Smooth muscle cell (in vitro differentiated cells): ENCODE measurements at regions not wholly inside any gene's neighbourhood (a gene's known extent, or its start where the extent isn't known, plus 50 kb on each side); places are given as distances from the start of the nearest gene placed in this dataset.

Experiments
- DNase-seq: peaks from one replicate; lab custom pipeline; 2025; ENCODE audit not compliant: unreplicated experiment; lab: John Stamatoyannopoulos, UW
- H2AFZ ChIP-seq: fragments of 200-600 bp; sonication (generic); 2 replicates; pipeline ENCODE4 v1.6.0; 2016; ENCODE audit warnings: antibody characterized with exemption, low read depth, mild to moderate bottlenecking
- H3F3A ChIP-seq: fragments of 200-600 bp; sonication (generic); 2 replicates; pipeline ENCODE4 v1.6.0; 2017; ENCODE audit warnings: antibody characterized with exemption, low read depth
- H3K27ac ChIP-seq: fragments of 200-600 bp; sonication (generic); 2 replicates; pipeline ENCODE4 v1.5.1; 2016; ENCODE audit warnings: low read depth, mild to moderate bottlenecking
- H3K27me3 ChIP-seq: fragments of 200-600 bp; sonication (generic); 2 replicates; pipeline ENCODE4 v1.6.1; 2016; ENCODE audit warnings: low read depth, mild to moderate bottlenecking
- H3K36me3 ChIP-seq: fragments of 200-600 bp; sonication (generic); 2 replicates; pipeline ENCODE4 v1.5.1; 2016; ENCODE audit warnings: low read depth
- H3K4me1 ChIP-seq: fragments of 200-600 bp; sonication (generic); 2 replicates; pipeline ENCODE4 v1.5.1; 2016; ENCODE audit warnings: low read depth
- H3K4me2 ChIP-seq: fragments of 200-600 bp; sonication (generic); 2 replicates; pipeline ENCODE4 v1.6.0; 2016; ENCODE audit warnings: mild to moderate bottlenecking
- H3K4me3 ChIP-seq: fragments of 200-600 bp; sonication (generic); 2 replicates; pipeline ENCODE4 v1.5.1; 2016; ENCODE audit warnings: mild to moderate bottlenecking
- H3K79me2 ChIP-seq: fragments of 200-600 bp; sonication (generic); 2 replicates; pipeline ENCODE4 v1.6.0; 2016; ENCODE audit warnings: low read depth, mild to moderate bottlenecking
- H3K9ac ChIP-seq: fragments of 200-600 bp; sonication (generic); 2 replicates; pipeline ENCODE4 v1.6.0; 2016; ENCODE audit warnings: low read depth
- H3K9me3 ChIP-seq: fragments of 200-600 bp; sonication (generic); replicated peaks from 2 replicates; pipeline ENCODE4 v1.5.1; 2016; ENCODE audit warnings: low read depth
- H4K20me1 ChIP-seq: fragments of 200-600 bp; sonication (generic); 2 replicates; pipeline ENCODE4 v1.6.0; 2016; ENCODE audit warnings: low read depth
- CTCF ChIP-seq: fragments of 200-600 bp; sonication (generic); IDR thresholded peaks from 2 replicates; pipeline ENCODE4 v1.5.1; 2017; ENCODE audit warnings: borderline replicate concordance, mild to moderate bottlenecking, antibody characterized with exemption; ENCODE audit not compliant: insufficient read depth, poor library complexity, severe bottlenecking
- WGBS: methylation state at CpG from one replicate; pipeline ENCODE4 v1.1.7; 2016; ENCODE audit warnings: low lambda C conversion rate; 5-methylcytosine and 5-hydroxymethylcytosine counted together

- H3K79me2 ChIP-seq = no peaks in the 10 kb centered on the region
- H3K36me3 ChIP-seq = no peaks in the 10 kb centered on the region
- no peak overlapping the region for H3K4me2 ChIP-seq
- no peak overlapping the region for H3K9ac ChIP-seq
- 84% methylated on average over 7 of the region's 7 CpGs for WGBS
- no peaks in the 10 kb centered on the region for H3K9me3 ChIP-seq
- DNase-seq = no peak
- no peaks in the 10 kb centered on the region for H3K4me1 ChIP-seq
- TF ChIP-seq CTCF = no peak
- no peaks in the 10 kb centered on the region for H3F3A ChIP-seq
- H3K27me3 ChIP-seq = no peaks in the 10 kb centered on the region
- no peak overlapping the region for H3K27ac ChIP-seq
- H2AFZ ChIP-seq = no peak overlapping the region
- H3K4me3 ChIP-seq = no peak overlapping the region
- H4K20me1 ChIP-seq = no peaks in the 10 kb centered on the region
These were observed 290.5 kb downstream of the RAB28 start for GRCh38 chr4:13193662-13194061.

- Histone ChIP-seq H3F3A (no peaks in the 10 kb centered on the region), H3K27me3 (no peaks in the 10 kb centered on the region), H3K4me3 (no peak overlapping the region), H3K9ac (no peak overlapping the region), H4K20me1 (no peaks in the 10 kb centered on the region), H3K27ac (no peak overlapping the region), H2AFZ (no peak overlapping the region), H3K79me2 (no peaks in the 10 kb centered on the region), H3K4me2 (no peak overlapping the region), H3K9me3 (no peaks in the 10 kb centered on the region), H3K4me1 (no peaks in the 10 kb centered on the region), H3K36me3 (no peaks in the 10 kb centered on the region)
- TF ChIP-seq CTCF = no peak
- 91% methylated on average over 6 of the region's 6 CpGs for WGBS
- DNase-seq = no peak
These were observed 293.9 kb downstream of the RAB28 start for GRCh38 chr4:13190093-13190721.

- 91% methylated on average over 2 of the region's 2 CpGs for WGBS
These were observed 299.9 kb downstream of the RAB28 start for GRCh38 chr4:13184199-13184598.

More at GRCh38 chr4:13184199-13184598, 299.9 kb downstream of the RAB28 start:
- no peak overlapping the region for H3K27ac ChIP-seq
- H3K36me3 ChIP-seq = no peaks in the 10 kb centered on the region
- H3K9ac ChIP-seq = no peak overlapping the region
- no peak overlapping the region for H3K4me3 ChIP-seq
- no peak overlapping the region for H2AFZ ChIP-seq
- H4K20me1 ChIP-seq = no peaks in the 10 kb centered on the region
- no peak for TF ChIP-seq CTCF
- no peaks in the 10 kb centered on the region for H3K27me3 ChIP-seq
- H3F3A ChIP-seq = no peaks in the 10 kb centered on the region
- no peak for DNase-seq
- no peaks in the 10 kb centered on the region for H3K79me2 ChIP-seq
- H3K4me1 ChIP-seq = no peaks in the 10 kb centered on the region
- H3K4me2 ChIP-seq = no peak overlapping the region
- H3K9me3 ChIP-seq = no peaks in the 10 kb centered on the region
